B cell (primary cell): ENCODE measurements at regions not wholly inside any gene's neighbourhood (a gene's known extent, or its start where the extent isn't known, plus 50 kb on each side); places are given as distances from the start of the nearest gene placed in this dataset.

Experiments
- ATAC-seq: fragments of 200-7000 bp; cut with Tn5 transposase; one replicate; pipeline ENCODE4 v1.10.0; 2021; ENCODE audit warnings: low read depth, mild to moderate bottlenecking, moderate number of reproducible peaks, moderate library complexity
- CTCF ChIA-PET: fragments of 350-600 bp; sonication (Branson Sonifier 250); formaldehyde crosslinking; loops from one replicate; lab custom pipeline; 2021; ENCODE audit warnings: antibody characterized with exemption, inconsistent platforms; lab: Charles Lee
- POLR2A ChIA-PET: fragments of 350-600 bp; sonication (Branson Sonifier 250); formaldehyde crosslinking; loops from one replicate; lab custom pipeline; 2021; ENCODE audit warnings: antibody characterized with exemption; lab: Charles Lee
- DNase-seq: peaks from one replicate; pipeline ENCODE4 v3.0.0; 2013
- H2AFZ ChIP-seq: 2 replicates; pipeline ENCODE4 v1.6.1; 2012; ENCODE audit warnings: mild to moderate bottlenecking, low read depth, low read length; ENCODE audit not compliant: insufficient read depth, poor library complexity, severe bottlenecking
- H3K27ac ChIP-seq, 2 donors: 1 replicate in 1 of 2; 2 replicates in 1 of 2; pipeline ENCODE4 v1.5.1; 2012 to 2013; ENCODE audit warnings: low read length in 2 of 2, mild to moderate bottlenecking in 2 of 2, moderate library complexity in 1 of 2
- H3K27me3 ChIP-seq, 4 experiments: fragments of 200-600 bp in 1 of 4; sonication (generic) in 1 of 4; replicated peaks in 1 of 4; 1 replicate in 2 of 4; 2 replicates in 2 of 4; pipeline versions ENCODE4 v1.6.1 to v1.7.0; 2013 to 2016; ENCODE audit warnings: low read length in 3 of 4, mild to moderate bottlenecking in 2 of 4, mixed read lengths in 1 of 4, moderate library complexity in 1 of 4; ENCODE audit not compliant: insufficient read depth in 4 of 4, control insufficient read depth in 3 of 4; ENCODE audit errors: control extremely low read depth in 1 of 4
- H3K36me3 ChIP-seq, 2 experiments: replicated peaks in 1 of 2; 1 replicate in 1 of 2; 2 replicates in 1 of 2; pipeline versions ENCODE4 v1.6.1 to v1.7.1; 2013; ENCODE audit warnings: low read length in 1 of 2; ENCODE audit not compliant: insufficient read depth in 2 of 2, control insufficient read depth in 1 of 2; ENCODE audit errors: control extremely low read depth in 1 of 2, extremely low read depth in 1 of 2
- H3K4me1 ChIP-seq, 2 donors: fragments of 200-600 bp in 1 of 2; sonication (generic) in 1 of 2; 1 replicate in 1 of 2; 2 replicates in 1 of 2; pipeline versions ENCODE4 v1.5.1 to v1.6.1; 2013 to 2017; ENCODE audit warnings: low read length in 2 of 2; ENCODE audit not compliant: control insufficient read depth in 2 of 2, insufficient read depth in 2 of 2
- H3K4me2 ChIP-seq: replicated peaks from 2 replicates; pipeline ENCODE3; 2012; ENCODE audit warnings: mild to moderate bottlenecking, low read depth, low read length; ENCODE audit not compliant: poor library complexity, severe bottlenecking
- H3K4me3 ChIP-seq, 5 experiments: fragments of 200-600 bp in 1 of 5; sonication (generic) in 1 of 5; 1 replicate in 3 of 5; 2 replicates in 2 of 5; pipeline versions ENCODE4 v1.5.1 to v1.7.0; 2011 to 2016; ENCODE audit warnings: low read length in 4 of 5, mild to moderate bottlenecking in 4 of 5, low read depth in 2 of 5, control low read depth in 1 of 5, moderate library complexity in 1 of 5; ENCODE audit not compliant: insufficient read depth in 1 of 5; ENCODE audit errors: control extremely low read depth in 1 of 5, extremely low read depth in 1 of 5
- H3K79me2 ChIP-seq: fragments of 200-600 bp; sonication (generic); one replicate; pipeline ENCODE4 v1.6.0; 2016; ENCODE audit warnings: low read length; ENCODE audit not compliant: control insufficient read depth, insufficient read depth
- H3K9ac ChIP-seq: fragments of 200-600 bp; sonication (generic); 2 replicates; pipeline ENCODE4 v1.6.1; 2017; ENCODE audit warnings: mild to moderate bottlenecking, low read length, moderate library complexity
- H3K9me3 ChIP-seq, 3 donors: one replicate each; pipeline versions ENCODE4 v1.6.1 to v1.7.1; 2013; ENCODE audit warnings: low read length in 2 of 3; ENCODE audit not compliant: control insufficient read depth in 2 of 3, insufficient read depth in 1 of 3; ENCODE audit errors: control extremely low read depth in 1 of 3
- H4K20me1 ChIP-seq: 2 replicates; pipeline ENCODE4 v1.6.0; 2012; ENCODE audit warnings: mild to moderate bottlenecking, low read length; ENCODE audit not compliant: insufficient read depth, control insufficient read depth, poor library complexity, severe bottlenecking
- H3K27ac Mint-ChIP-seq: one replicate; pipeline ENCODE4 v1.8.0; 2021; ENCODE audit warnings: mixed read lengths
- H3K27me3 Mint-ChIP-seq: one replicate; pipeline ENCODE4 v1.8.0; 2021; ENCODE audit warnings: mixed read lengths
- H3K4me1 Mint-ChIP-seq: one replicate; pipeline ENCODE4 v1.8.0; 2021; ENCODE audit warnings: mixed read lengths
- H3K4me3 Mint-ChIP-seq: one replicate; pipeline ENCODE4 v1.8.0; 2021; ENCODE audit warnings: mixed read lengths
- H3K9me3 Mint-ChIP-seq: one replicate; pipeline ENCODE4 v1.8.0; 2022; ENCODE audit warnings: mixed read lengths; ENCODE audit not compliant: insufficient read depth
- CTCF ChIP-seq: fragments of 200-600 bp; IDR thresholded peaks from one replicate; pipeline ENCODE4 v1.8.0; 2022; ENCODE audit warnings: antibody characterized with exemption, mild to moderate bottlenecking
- EZH2 ChIP-seq: IDR thresholded peaks from 2 replicates; pipeline ENCODE4 v1.6.1; 2012; ENCODE audit warnings: borderline replicate concordance, low read depth, mild to moderate bottlenecking, moderate library complexity, low read length; ENCODE audit not compliant: insufficient read depth, poor library complexity, severe bottlenecking
- WGBS: methylation state at CpG from one replicate; pipeline ENCODE4 v1.1.5; 2013; ENCODE audit warnings: missing lambda C conversion rate; ENCODE audit not compliant: insufficient coverage; 5-methylcytosine and 5-hydroxymethylcytosine counted together
- intact Hi-C: fragments of 100-400 bp; cut with micrococcal nuclease; formaldehyde crosslinking; loops from one replicate; pipeline ENCODE4 v1.10.0; 2022

GRCh38 chr18:2281523-2282199 lies 289.6 kb downstream of the METTL4 start:
- no peak for ATAC-seq
- H3K4me3 Mint-ChIP-seq: no peak overlapping the region
- H3K27ac Mint-ChIP-seq: no peak overlapping the region
- no peaks in the 10 kb centered on the region for H3K4me1 Mint-ChIP-seq
- Histone ChIP-seq H3K9me3 (no peaks in the 10 kb centered on the region), H3K4me1 (no peaks in the 10 kb centered on the region), H3K27me3 (no peaks in the 10 kb centered on the region), H2AFZ (no peak overlapping the region), H3K9ac (no peak overlapping the region), H3K36me3 (no peaks in the 10 kb centered on the region), H3K79me2 (no peaks in the 10 kb centered on the region), H3K4me3 (no peak overlapping the region), H4K20me1 (no peaks in the 10 kb centered on the region), H3K4me2 (no peak overlapping the region), H3K27ac (no peak overlapping the region)
- no peaks in the 10 kb centered on the region for H3K27me3 Mint-ChIP-seq
- WGBS: 84% methylated on average over 8 of the region's 11 CpGs
- POLR2A ChIA-PET: no interaction called here
- CTCF ChIA-PET: no interaction called here
- intact Hi-C loops: no loop called here
- TF ChIP-seq CTCF: no peak
- TF ChIP-seq EZH2: no peak
- DNase-seq: no peak
- H3K9me3 Mint-ChIP-seq: no peaks in the 10 kb centered on the region

GRCh38 chr18:2293109-2293839 lies 278.0 kb downstream of the METTL4 start:
- WGBS: 89% methylated on average over 7 of the region's 7 CpGs
- H3K9ac ChIP-seq: no peak overlapping the region
- H3K27me3 Mint-ChIP-seq: peaks cover 18% of the 10 kb centered on the region

More at GRCh38 chr18:2293109-2293839, 278.0 kb downstream of the METTL4 start:
- Histone ChIP-seq H3K27ac (no peak overlapping the region), H3K36me3 (no peaks in the 10 kb centered on the region), H4K20me1 (no peaks in the 10 kb centered on the region), H3K4me3 (no peak overlapping the region), H3K4me2 (no peak overlapping the region), H3K27me3 (peaks cover 0 to 3% (median 0%) of the 10 kb centered on the region in 4 experiments), H3K4me1 (no peaks in the 10 kb centered on the region), H2AFZ (no peak overlapping the region), H3K79me2 (no peaks in the 10 kb centered on the region), H3K9me3 (peaks cover 0 to 5% (median 0%) of the 10 kb centered on the region in 3 donors)
- POLR2A ChIA-PET: no interaction called here
- DNase-seq (no peak), ATAC-seq (no peak)
- CTCF ChIA-PET: no interaction called here
- Mint-ChIP-seq H3K27ac (no peak overlapping the region), H3K9me3 (no peaks in the 10 kb centered on the region), H3K4me3 (no peak overlapping the region), H3K4me1 (no peaks in the 10 kb centered on the region)
- intact Hi-C loops: no loop called here
- TF ChIP-seq EZH2 (no peak), CTCF (no peak)
